ENCODE measurements at regions not wholly inside any gene's neighbourhood (a gene's known extent, or its start where the extent isn't known, plus 50 kb on each side); places are given as distances from the start of the nearest gene placed in this dataset.

- H3K4me1 ChIP-seq: no peaks in the 10 kb centered on the region
- H3K36me3 ChIP-seq: no peaks in the 10 kb centered on the region
- H3K27ac ChIP-seq: no peak overlapping the region
- peaks cover 0 to 4% (median 0%) of the 10 kb centered on the region in 7 donors for H3K27me3 ChIP-seq
- no peak overlapping the region for H3K4me3 ChIP-seq
- ATAC-seq (no peak), DNase-seq (no peak)
- no peak for TF ChIP-seq CTCF (IDR thresholded peaks at IDR 0.05)
- H3K9me3 ChIP-seq: peaks cover 0 to 2% (median 0%) of the 10 kb centered on the region in 11 donors
- intact Hi-C loops (cut with DNase I): no loop called here
- 61 to 70% methylated on average over 5 of the region's 5 CpGs for WGBS, 2 donors
Measured at GRCh38 chr2:104678181-104678580, 175.7 kb upstream of the POU3F3 start.

- Histone ChIP-seq H3K9me3 (no peaks in the 10 kb centered on the region), H3K27me3 (no peaks in the 10 kb centered on the region), H3K4me3 (no peak overlapping the region), H3K36me3 (no peaks in the 10 kb centered on the region), H3K4me1 (no peaks in the 10 kb centered on the region), H3K27ac (no peak overlapping the region)
- intact Hi-C loops (cut with DNase I): no loop called here
- DNase-seq: no peak
- no peak for TF ChIP-seq CTCF (IDR thresholded peaks at IDR 0.05)
- no peak for ATAC-seq
- WGBS, 2 donors: 68 to 70% methylated on average over 4 of the region's 4 CpGs
Measured at GRCh38 chr2:104685591-104685990, 168.3 kb upstream of the POU3F3 start.

- 91 to 94% methylated on average over 9 of the region's 9 CpGs for WGBS, 2 donors
- peak in 2 of 8 donors; percentile 17 to 28 for ATAC-seq
- no peaks in the 10 kb centered on the region for H3K9me3 ChIP-seq
- intact Hi-C loops (cut with DNase I): no loop called here
- H3K4me1 ChIP-seq: no peaks in the 10 kb centered on the region
- H3K4me3 ChIP-seq: no peak overlapping the region
- DNase-seq: no peak
- H3K36me3 ChIP-seq: no peaks in the 10 kb centered on the region
- no peak for TF ChIP-seq CTCF (IDR thresholded peaks at IDR 0.05)
- H3K27ac ChIP-seq: no peak overlapping the region
- no peaks in the 10 kb centered on the region for H3K27me3 ChIP-seq
Measured at GRCh38 chr2:104687147-104687546, 166.8 kb upstream of the POU3F3 start.

- ATAC-seq: no peak
- H3K27ac ChIP-seq: no peak overlapping the region
- intact Hi-C loops (cut with DNase I): no loop called here
- H3K27me3 ChIP-seq: no peaks in the 10 kb centered on the region
- DNase-seq: no peak
- no peaks in the 10 kb centered on the region for H3K36me3 ChIP-seq
- H3K4me1 ChIP-seq: no peaks in the 10 kb centered on the region
- no peak overlapping the region for H3K4me3 ChIP-seq
- 70 to 81% methylated on average over 7 of the region's 7 CpGs for WGBS, 2 donors
- no peaks in the 10 kb centered on the region for H3K9me3 ChIP-seq
- TF ChIP-seq CTCF (IDR thresholded peaks at IDR 0.05): no peak
Measured at GRCh38 chr2:104690255-104690984, 163.5 kb upstream of the POU3F3 start.

Measured in heart right ventricle (tissue), 16 donors.